GM21786 (cell line): ENCODE measurements at regions not wholly inside any gene's neighbourhood (a gene's known extent, or its start where the extent isn't known, plus 50 kb on each side); places are given as distances from the start of the nearest gene placed in this dataset.

ENCODE experiments used
- ATAC-seq: cut with Tn5 transposase; IDR thresholded peaks from one replicate; pipeline ENCODE4 v1.9.1; 2021; ENCODE audit not compliant: unreplicated experiment

DNA sequence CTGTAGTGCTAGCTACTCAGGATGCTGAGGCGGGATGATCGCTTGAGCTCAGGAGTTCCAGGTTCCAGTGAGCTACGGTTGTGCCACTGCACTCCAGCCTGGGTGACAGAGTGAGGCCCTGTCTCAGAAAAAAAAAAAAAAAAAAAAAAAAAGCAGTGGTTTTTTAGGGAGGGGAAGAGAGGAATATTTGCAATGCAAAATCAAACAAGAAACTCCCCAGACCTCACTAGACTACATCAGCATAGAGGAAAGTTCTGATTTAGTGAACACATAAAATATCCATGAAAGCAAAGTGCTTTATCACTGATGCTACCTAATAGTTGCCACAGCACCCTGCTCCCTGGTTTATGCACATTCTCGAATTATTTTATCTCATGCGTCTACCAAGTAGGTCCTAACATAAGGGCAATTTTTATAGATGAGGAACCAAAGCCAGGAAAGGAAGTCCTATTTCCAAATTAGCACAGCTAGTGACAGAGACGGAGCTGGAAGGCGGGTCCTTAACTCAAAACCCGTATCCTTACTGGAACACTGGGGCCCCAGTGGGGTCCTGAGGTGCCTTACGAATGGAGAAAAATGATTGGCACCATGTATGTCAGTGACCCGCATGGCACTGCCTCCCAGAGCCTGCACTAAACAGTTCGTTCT is 50.7 kb upstream of the GPR157 start:
- ATAC-seq: no peak

DNA sequence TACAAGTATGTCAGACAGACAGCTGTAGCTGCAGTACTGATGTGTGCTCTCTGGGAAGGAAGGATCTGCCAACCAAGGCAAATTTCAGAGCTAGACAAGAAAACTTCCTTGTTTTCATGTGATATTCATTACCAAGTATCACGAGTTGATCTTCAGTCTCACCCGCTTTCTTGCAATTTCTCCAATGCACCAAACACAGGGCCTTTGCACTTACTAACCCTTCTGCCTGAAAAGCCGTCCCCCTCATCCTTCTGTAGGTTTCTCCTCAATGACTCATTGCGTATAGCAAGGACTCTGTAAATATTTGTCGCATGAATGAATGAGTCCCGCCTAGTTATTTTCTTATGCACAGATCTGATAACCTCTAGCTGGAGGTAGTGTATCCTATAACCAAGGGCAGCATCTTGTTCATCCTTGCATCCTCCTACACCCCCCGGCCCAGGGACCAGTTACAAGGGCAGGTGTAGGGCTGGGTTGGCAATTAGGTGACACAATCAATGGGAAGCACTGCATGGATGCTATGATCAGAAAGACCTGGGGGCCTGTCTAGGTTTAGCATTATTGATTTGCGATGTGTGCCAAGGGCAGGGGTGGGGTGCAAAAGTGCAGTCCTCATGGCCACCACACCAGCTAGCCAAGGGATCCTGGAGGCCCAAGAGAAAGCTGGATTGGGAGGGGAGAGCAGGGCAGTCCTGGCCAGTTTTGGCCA is 51.4 kb upstream of the GPR157 start:
- ATAC-seq: no peak

DNA sequence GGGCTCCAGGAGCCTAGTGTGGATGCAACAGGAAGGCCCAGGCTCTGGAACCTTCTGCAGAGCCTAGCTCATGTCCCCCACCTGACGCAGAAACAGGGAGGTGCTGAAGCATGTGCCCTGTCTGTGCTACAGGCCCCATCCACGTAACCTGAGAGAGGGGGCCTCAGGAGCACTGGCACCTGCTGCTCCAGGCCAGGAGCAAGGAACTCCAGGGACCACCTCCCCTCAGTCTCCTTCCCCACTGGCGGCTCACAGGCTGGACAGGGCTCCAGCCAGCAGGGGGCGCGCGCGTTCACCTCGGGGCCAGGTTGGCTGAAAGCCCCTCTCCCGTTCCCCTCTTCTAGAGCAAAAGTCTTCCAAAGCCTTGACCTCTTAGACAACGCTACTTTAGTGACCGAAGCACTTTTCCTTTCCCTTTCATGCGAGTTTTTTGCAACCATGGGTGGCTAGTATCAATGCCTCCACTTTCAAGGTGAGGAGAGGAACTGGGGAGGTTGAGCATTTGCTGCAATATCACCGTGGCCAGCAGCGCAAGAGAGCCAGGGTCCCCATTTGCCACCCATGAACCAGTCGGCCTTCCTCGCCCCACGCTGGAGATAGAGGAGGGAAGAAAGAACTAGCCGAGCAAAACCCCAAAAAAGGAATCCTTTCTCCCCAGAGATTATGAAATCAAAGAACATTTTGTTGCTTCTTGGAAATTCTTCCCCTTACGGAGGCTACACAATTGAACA is 52.4 kb upstream of the GPR157 start:
- peak; percentile 57 for ATAC-seq

DNA sequence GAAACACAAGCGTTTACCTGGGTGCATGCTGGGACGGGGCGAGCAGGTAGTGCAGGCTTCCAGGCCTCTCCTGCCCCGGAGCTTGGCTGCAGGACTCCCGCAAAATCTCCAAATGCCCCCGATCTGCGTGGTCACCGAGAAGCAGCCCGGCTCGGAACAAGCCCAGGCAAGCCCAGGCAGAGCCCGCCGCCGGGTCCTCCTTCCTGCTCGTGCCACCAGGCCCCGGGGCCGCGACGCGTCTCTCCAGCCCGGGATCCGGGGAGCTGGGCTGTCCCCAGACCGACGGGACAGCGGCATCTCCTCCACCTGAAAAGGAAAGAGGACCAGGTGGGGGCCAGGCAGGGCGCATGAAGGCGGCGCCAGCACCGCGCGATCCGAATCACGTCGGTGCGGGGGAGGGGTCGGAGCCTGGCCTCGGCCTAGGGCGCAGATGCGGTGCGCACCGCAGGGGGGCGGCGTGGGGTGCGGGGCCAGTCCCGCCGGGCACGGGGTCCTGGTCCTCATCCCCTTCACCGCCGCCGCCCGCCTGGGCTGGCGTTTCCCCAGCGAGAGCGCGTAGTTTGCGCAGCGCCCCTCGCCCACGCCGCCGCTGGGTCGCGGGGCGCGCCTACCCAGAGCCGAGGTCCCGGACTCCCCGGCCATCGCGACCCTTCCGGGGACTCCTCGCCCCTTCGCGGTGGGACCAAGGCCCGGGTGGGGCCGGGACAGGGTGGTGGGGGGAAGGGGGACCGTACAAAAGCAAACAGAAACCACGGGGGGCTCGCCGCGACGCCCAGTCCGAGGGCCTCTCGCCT is 52.4 kb upstream of the H6PD start:
- ATAC-seq: peak; percentile 44

DNA sequence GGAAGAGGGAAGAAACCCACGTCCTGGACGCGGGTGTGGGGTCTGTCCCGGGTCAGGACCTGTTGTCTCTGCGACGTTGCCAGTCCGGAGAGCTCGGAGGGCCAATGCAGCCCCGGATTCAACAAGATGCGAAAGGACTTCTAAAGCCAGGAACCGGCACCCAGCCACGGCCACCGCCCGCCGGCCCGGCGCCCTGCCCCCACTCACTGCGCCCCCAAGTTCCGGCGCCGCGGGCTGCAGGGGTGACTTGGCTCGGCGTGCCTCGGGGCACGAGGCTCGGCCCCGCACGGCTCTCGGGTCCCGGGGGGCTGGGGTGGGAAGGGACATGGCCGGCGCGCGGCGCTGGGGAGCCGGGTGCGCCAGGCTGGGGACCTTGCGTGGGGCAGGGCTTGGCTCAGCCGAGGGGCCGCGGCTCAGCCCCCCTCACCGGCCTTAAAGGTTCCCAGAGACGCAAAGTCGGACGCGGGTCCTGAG is 51.8 kb upstream of the H6PD start:
- no peak for ATAC-seq

DNA sequence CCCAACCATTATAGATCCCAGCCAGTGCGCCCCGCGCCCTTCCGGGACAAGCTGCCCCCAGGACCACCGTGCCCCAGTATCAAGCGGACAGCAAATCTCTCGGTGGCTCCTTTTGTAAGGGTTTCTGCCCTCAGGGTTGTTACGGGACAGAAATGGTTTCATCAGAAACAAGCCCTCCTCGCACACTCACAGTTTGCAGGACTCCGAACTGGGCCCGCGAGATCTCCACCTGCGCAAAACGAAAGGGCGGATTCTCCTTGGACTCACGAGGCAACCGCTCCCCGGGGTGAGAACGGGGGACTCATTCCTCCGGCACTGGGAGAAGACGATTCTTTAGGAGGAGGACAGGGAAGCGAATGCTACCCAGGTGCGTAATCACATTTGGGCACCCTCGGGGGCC is 51.1 kb upstream of the H6PD start:
- ATAC-seq: no peak

DNA sequence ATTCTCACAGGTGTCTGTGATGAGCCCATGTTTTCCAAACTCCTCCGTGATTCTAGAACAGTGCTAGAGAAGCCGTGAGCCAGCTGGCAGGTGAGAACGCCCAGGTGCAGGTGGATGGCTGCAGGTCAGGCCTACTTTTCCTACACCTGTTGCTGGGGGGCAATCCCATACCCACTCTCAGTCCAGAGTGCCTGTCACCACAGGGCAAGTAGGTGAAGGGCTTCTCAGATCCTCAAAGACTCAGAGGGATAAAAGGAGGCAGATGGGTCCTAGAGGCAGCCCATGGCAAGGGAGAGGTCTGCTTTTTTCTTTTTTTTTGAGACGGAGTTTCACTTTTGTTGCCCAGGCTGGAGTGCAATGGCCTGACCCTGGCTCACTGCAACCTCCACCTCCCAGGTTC is 50.7 kb upstream of the H6PD start:
- ATAC-seq: no peak

DNA sequence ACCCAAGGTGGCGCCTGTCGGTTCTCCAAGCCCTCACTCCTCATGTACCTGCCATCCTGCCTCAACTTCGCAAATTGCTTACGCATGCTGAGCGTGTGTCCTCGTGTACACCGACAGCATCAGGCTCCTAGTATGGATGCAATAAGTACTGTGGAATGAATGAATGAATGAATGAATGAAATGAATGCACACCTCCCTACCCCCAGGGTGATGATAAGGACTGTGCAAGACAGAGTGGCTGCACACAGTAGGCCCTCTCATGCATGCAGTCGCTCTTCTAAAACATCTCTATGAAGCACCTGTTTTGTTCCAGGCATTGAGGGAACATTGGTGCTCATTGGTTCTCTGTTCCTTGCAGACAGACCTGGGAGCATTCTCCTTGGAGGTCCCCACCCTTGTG is 49.8 kb upstream of the H6PD start:
- no peak for ATAC-seq
